BE2C (cell line): ENCODE measurements at regions not wholly inside any gene's neighbourhood (a gene's known extent, or its start where the extent isn't known, plus 50 kb on each side); places are given as distances from the start of the nearest gene placed in this dataset.

Experiments used
- DNase-seq: peaks from one replicate; pipeline ENCODE4 v3.0.0-alpha.2; 2020
- H3K27me3 ChIP-seq: fragments of 250-450 bp; sonication (Bioruptor Pico); 2 replicates; pipeline ENCODE4 v1.5.1; 2020; ENCODE audit warnings: mild to moderate bottlenecking
- H3K36me3 ChIP-seq: fragments of 250-450 bp; sonication (Bioruptor Pico); 2 replicates; pipeline ENCODE4 v1.5.1; 2020; ENCODE audit warnings: mild to moderate bottlenecking
- H3K4me1 ChIP-seq: fragments of 250-450 bp; sonication (Bioruptor Pico); 2 replicates; pipeline ENCODE4 v1.5.1; 2020
- H3K4me3 ChIP-seq: 2 replicates; pipeline ENCODE4 v1.5.1; 2011; ENCODE audit warnings: low read depth, low read length
- H3K9me3 ChIP-seq: fragments of 250-450 bp; sonication (Bioruptor Pico); 2 replicates; pipeline ENCODE4 v1.5.1; 2020
- CTCF ChIP-seq: IDR thresholded peaks from 2 replicates; pipeline ENCODE4 v1.5.1; 2012; ENCODE audit warnings: mild to moderate bottlenecking, low read depth, low read length

GRCh38 chr1:83802460-83803152, 196.3 kb downstream of the TTLL7 start:
- no peak for DNase-seq
- Histone ChIP-seq H3K9me3 (no peaks in the 10 kb centered on the region), H3K4me3 (no peak overlapping the region)

GRCh38 chr1:83802023-83802422, 196.9 kb downstream of the TTLL7 start:
- no peak overlapping the region for H3K4me3 ChIP-seq
- no peak for TF ChIP-seq CTCF
- H3K36me3 ChIP-seq: no peaks in the 10 kb centered on the region
- no peaks in the 10 kb centered on the region for H3K27me3 ChIP-seq
- H3K9me3 ChIP-seq: no peaks in the 10 kb centered on the region
- no peaks in the 10 kb centered on the region for H3K4me1 ChIP-seq
- no peak for DNase-seq

More at GRCh38 chr1:83802460-83803152, 196.3 kb downstream of the TTLL7 start:
- no peaks in the 10 kb centered on the region for H3K36me3 ChIP-seq
- no peaks in the 10 kb centered on the region for H3K4me1 ChIP-seq
- no peaks in the 10 kb centered on the region for H3K27me3 ChIP-seq
- no peak for TF ChIP-seq CTCF

- DNase-seq: no peak
- Histone ChIP-seq H3K4me3 (no peak overlapping the region), H3K27me3 (no peaks in the 10 kb centered on the region), H3K9me3 (no peaks in the 10 kb centered on the region), H3K4me1 (no peaks in the 10 kb centered on the region), H3K36me3 (no peaks in the 10 kb centered on the region)
- no peak for TF ChIP-seq CTCF
Observed at GRCh38 chr1:83800066-83800465, 198.9 kb downstream of the TTLL7 start.

- Histone ChIP-seq H3K9me3 (no peaks in the 10 kb centered on the region), H3K4me3 (no peak overlapping the region), H3K27me3 (no peaks in the 10 kb centered on the region), H3K36me3 (no peaks in the 10 kb centered on the region), H3K4me1 (no peaks in the 10 kb centered on the region)
- no peak for DNase-seq
- no peak for TF ChIP-seq CTCF
Observed at GRCh38 chr1:83799594-83799993, 199.3 kb downstream of the TTLL7 start.

- Histone ChIP-seq H3K27me3 (no peaks in the 10 kb centered on the region), H3K9me3 (no peaks in the 10 kb centered on the region), H3K36me3 (no peaks in the 10 kb centered on the region), H3K4me3 (no peak overlapping the region), H3K4me1 (no peaks in the 10 kb centered on the region)
- no peak for TF ChIP-seq CTCF
- no peak for DNase-seq
Observed at GRCh38 chr1:83798965-83799364, 200.0 kb downstream of the TTLL7 start.

- no peak for DNase-seq
- Histone ChIP-seq H3K4me1 (no peaks in the 10 kb centered on the region), H3K9me3 (no peaks in the 10 kb centered on the region), H3K27me3 (no peaks in the 10 kb centered on the region), H3K4me3 (no peak overlapping the region), H3K36me3 (no peaks in the 10 kb centered on the region)
- TF ChIP-seq CTCF: no peak
Observed at GRCh38 chr1:83796409-83796808, 202.5 kb downstream of the TTLL7 start.
